ENCODE measurements at regions not wholly inside any gene's neighbourhood (a gene's known extent, or its start where the extent isn't known, plus 50 kb on each side); places are given as distances from the start of the nearest gene placed in this dataset.

DNA sequence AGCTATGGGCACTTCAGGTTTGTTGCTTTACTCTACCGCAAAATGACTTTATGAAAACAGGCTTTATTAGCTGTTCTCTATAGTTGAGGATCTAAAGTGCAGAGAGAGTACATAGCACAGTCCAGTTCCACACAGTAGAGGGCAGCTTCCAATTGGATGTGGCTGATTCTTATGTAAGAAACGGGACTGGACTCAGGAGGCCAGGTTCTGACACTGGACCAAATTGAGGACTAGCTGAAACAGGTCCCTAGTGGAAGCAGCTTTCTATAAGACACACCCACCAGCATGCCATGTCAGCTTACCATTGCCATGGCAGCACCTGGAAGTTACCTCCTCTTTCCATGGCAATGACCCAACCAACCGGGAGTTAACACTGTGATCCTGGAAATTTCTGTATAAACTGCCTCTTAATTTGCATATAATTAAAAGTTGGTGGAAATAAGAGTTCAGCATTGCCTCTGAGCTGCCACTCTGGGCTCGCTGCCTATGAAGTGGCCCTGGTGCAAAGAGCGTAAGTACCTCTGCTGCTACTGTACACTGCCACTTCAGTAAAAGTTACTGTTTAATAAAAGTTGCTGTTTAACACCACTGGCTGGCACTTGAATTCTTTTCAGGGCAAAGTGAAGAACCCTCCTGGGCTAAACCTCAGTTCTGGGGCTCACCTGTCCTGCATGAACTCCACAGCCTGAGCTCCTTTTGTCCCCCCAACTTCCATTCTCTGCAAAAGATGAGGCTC lies 211.9 kb upstream of the SLC10A2 start:
- no peak overlapping the region for H3K27ac Mint-ChIP-seq
- ATAC-seq (no peak), DNase-seq (no peak)
- H3K4me3 Mint-ChIP-seq, result no peak overlapping the region
- H3K4me1 Mint-ChIP-seq, result no peaks in the 10 kb centered on the region
- H3K36me3 Mint-ChIP-seq, result no peaks in the 10 kb centered on the region
- POLR2A ChIA-PET, result no interaction called here
- H3K9me3 Mint-ChIP-seq, result peaks cover 0 to 4% (median 0%) of the 10 kb centered on the region in 9 donors
- H3K27me3 Mint-ChIP-seq, result peaks cover 1 to 12% (median 4%) of the 10 kb centered on the region in 5 donors

DNA sequence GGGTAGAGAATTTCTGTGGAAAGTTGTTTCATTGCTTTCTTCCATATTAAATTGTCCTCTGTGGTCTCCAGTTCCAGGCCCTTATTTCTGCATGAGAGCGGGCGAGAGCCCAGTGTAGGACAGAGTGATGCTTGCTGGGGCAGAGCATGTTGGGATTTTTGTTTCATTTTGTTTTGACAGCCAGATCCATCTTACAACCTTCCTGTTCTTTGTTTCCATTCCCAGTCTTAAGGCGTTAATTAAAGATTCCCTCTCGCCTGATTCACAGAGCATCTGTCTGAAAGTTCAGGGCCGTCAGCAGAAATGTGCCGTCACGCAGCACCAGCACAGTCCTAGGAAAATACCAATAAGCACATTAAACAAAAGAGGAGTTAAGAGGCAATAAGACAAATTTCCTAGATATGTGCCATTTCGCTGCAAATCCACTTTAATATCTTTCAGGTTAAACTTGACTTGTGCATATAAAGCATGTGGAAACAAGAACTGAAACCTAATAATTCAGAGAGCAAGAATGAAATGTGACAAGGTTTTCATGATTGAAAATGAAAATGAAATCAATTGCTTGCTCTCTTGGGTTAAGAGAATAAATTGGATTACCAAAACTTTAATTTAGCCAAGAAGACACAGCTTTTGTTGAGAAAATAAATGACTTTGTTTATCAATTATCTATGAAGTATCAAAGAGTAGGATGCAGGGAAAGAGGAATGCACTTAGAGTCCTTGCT lies 210.7 kb upstream of the SLC10A2 start:
- Mint-ChIP-seq H3K4me3 (no peak overlapping the region), H3K27ac (no peak overlapping the region), H3K27me3 (peaks cover 0 to 7% (median 3%) of the 10 kb centered on the region in 5 donors), H3K36me3 (no peaks in the 10 kb centered on the region), H3K9me3 (peaks cover 0 to 4% (median 0%) of the 10 kb centered on the region in 9 donors), H3K4me1 (no peaks in the 10 kb centered on the region)
- no peak for DNase-seq
- no peak for ATAC-seq
- POLR2A ChIA-PET, result no interaction called here

GRCh38 chr13:103275722-103276121 lies 209.5 kb upstream of the SLC10A2 start:
- peaks cover 0 to 7% (median 1%) of the 10 kb centered on the region in 5 donors for H3K27me3 Mint-ChIP-seq
- no peak overlapping the region for H3K4me3 Mint-ChIP-seq
- no peak for ATAC-seq
- H3K4me1 Mint-ChIP-seq, result no peaks in the 10 kb centered on the region
- no peaks in the 10 kb centered on the region for H3K36me3 Mint-ChIP-seq
- H3K9me3 Mint-ChIP-seq, result peaks cover 0 to 4% (median 0%) of the 10 kb centered on the region in 9 donors
- H3K27ac Mint-ChIP-seq, result no peak overlapping the region
- no peak for DNase-seq
- POLR2A ChIA-PET, result no interaction called here

GRCh38 chr13:103275081-103275480 lies 208.9 kb upstream of the SLC10A2 start:
- H3K9me3 Mint-ChIP-seq, result peaks cover 0 to 4% (median 0%) of the 10 kb centered on the region in 9 donors
- peaks cover 0 to 7% (median 1%) of the 10 kb centered on the region in 5 donors for H3K27me3 Mint-ChIP-seq
- no peak for DNase-seq
- no peaks in the 10 kb centered on the region for H3K36me3 Mint-ChIP-seq
- POLR2A ChIA-PET, result no interaction called here
- no peak overlapping the region for H3K4me3 Mint-ChIP-seq
- H3K4me1 Mint-ChIP-seq, result no peaks in the 10 kb centered on the region
- ATAC-seq, result no peak
- H3K27ac Mint-ChIP-seq, result no peak overlapping the region

- Mint-ChIP-seq H3K36me3 (no peaks in the 10 kb centered on the region), H3K9me3 (peaks cover 0 to 2% (median 0%) of the 10 kb centered on the region in 9 donors), H3K4me3 (no peak overlapping the region), H3K4me1 (no peaks in the 10 kb centered on the region), H3K27me3 (peaks cover 0 to 3% (median 0%) of the 10 kb centered on the region in 5 donors), H3K27ac (no peak overlapping the region)
- ATAC-seq (no peak), DNase-seq (no peak)
- POLR2A ChIA-PET, result no interaction called here
These were observed 207.6 kb upstream of the SLC10A2 start for GRCh38 chr13:103273825-103274224.

DNA sequence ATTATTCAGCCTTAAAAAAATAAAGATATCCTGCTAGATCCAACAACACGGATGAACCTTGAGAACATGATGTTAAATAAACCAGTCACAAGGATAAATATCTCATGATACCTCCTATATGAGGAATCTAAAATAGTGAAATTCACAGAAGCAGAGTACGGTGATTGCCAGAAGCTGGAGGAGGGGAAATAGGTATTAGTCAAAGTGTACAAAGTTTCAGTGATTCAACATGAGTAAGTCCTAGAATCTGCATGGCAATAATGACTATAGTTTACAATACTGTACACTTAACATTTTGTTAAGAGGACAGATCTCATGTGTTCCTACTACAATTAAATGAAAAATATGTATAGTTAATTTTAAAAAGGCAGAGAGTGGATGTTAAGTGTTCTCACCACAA lies 206.6 kb upstream of the SLC10A2 start:
- ATAC-seq, result no peak
- no peak overlapping the region for H3K4me3 Mint-ChIP-seq
- H3K36me3 Mint-ChIP-seq, result no peaks in the 10 kb centered on the region
- H3K9me3 Mint-ChIP-seq, result peaks cover 0 to 4% (median 0%) of the 10 kb centered on the region in 9 donors
- POLR2A ChIA-PET, result no interaction called here
- H3K27me3 Mint-ChIP-seq, result no peaks in the 10 kb centered on the region
- DNase-seq, result no peak
- no peaks in the 10 kb centered on the region for H3K4me1 Mint-ChIP-seq
- H3K27ac Mint-ChIP-seq, result no peak overlapping the region

DNA sequence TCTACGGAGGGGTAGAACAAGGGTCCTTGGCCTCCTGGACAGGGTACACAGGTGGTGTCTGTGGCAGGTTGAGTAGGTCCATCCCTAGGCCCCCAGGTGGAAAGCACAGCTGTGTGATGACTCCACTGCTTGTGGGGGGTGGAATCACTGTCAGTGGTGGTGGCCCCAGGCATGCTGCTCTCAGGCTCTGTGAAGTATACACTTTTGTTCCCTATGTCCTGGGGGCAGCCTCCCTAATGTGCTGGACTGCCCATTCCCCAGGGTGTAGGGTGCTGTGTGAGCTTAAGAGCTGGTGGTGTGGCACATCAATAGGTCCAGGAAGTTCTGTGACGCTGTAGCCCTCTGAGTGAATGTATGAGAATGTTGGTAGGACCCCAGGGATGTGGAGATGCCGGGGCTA lies 197.2 kb upstream of the SLC10A2 start:
- Mint-ChIP-seq H3K27ac (no peak overlapping the region), H3K36me3 (peaks cover 0 to 14% (median 0%) of the 10 kb centered on the region in 3 donors), H3K4me3 (no peak overlapping the region), H3K9me3 (peaks cover 10 to 43% (median 29%) of the 10 kb centered on the region in 9 donors), H3K4me1 (no peaks in the 10 kb centered on the region), H3K27me3 (peaks cover 0 to 4% (median 0%) of the 10 kb centered on the region in 5 donors)
- POLR2A ChIA-PET, result no interaction called here
- no peak for DNase-seq
- no peak for ATAC-seq

GRCh38 chr13:103255587-103256301 lies 189.5 kb upstream of the SLC10A2 start:
- Mint-ChIP-seq H3K27me3 (peaks cover 0 to 6% (median 0%) of the 10 kb centered on the region in 5 donors), H3K4me3 (no peak overlapping the region), H3K4me1 (no peaks in the 10 kb centered on the region), H3K36me3 (no peaks in the 10 kb centered on the region), H3K9me3 (peaks cover 0 to 18% (median 4%) of the 10 kb centered on the region in 9 donors), H3K27ac (no peak overlapping the region)
- POLR2A ChIA-PET, result no interaction called here
- ATAC-seq, result no peak
- no peak for DNase-seq

DNA sequence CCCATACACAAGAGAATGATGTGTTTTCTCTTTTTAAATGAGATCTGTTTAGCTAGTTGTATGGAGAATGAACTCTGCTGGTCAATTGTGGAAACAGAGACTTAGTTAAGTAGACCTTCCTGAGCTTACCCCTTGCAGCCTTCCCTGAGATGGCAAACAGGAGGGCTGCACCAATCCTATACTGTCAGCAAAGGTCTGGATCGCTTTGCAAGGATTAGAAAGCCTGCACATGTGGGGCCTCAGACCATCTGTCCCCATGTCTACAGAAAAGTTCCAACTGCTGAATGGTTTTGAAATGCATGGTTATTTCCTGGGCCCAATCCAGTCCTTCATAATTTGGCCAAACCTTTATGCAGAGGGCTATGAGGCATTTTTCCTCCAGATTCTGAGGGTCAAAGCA lies 183.9 kb upstream of the SLC10A2 start:
- no peak overlapping the region for H3K27ac Mint-ChIP-seq
- H3K27me3 Mint-ChIP-seq, result peaks cover 0 to 9% (median 0%) of the 10 kb centered on the region in 5 donors
- POLR2A ChIA-PET, result no interaction called here
- no peak for DNase-seq
- H3K36me3 Mint-ChIP-seq, result no peaks in the 10 kb centered on the region
- H3K4me3 Mint-ChIP-seq, result no peak overlapping the region
- ATAC-seq, result no peak
- H3K9me3 Mint-ChIP-seq, result peaks cover 0 to 18% (median 2%) of the 10 kb centered on the region in 9 donors
- no peaks in the 10 kb centered on the region for H3K4me1 Mint-ChIP-seq

DNA sequence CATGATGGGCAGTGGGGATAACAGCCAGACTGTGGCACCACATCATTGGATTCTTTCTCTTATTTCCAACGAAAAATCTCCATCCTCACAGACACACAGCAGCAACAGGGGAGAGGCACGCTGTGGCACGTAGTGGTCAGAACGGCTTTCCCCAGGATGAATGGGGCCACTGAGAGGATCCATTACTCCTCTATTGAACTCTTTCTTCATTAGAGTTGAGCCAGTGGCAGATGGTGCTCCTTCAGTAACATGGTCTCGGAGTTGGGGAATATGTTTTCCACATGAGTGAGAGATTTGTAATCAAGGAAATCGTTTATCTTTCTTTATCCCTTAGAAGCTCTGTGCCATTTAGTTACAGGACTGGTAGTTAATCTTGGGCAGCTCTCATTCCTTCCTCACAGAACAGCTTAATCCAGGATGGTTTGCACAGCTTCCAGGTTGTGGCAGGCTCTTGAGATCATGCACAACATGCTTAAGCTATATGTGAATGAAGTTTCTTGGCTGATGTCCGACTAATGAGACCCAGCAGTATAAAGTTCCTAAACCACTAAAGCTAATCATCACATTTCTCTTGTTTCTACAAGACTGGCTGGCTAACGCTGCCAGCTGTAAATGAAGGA lies 180.5 kb upstream of the SLC10A2 start:
- Mint-ChIP-seq H3K36me3 (no peaks in the 10 kb centered on the region), H3K27ac (no peak overlapping the region), H3K4me3 (no peak overlapping the region), H3K9me3 (peaks cover 0 to 17% (median 2%) of the 10 kb centered on the region in 9 donors), H3K4me1 (no peaks in the 10 kb centered on the region), H3K27me3 (peaks cover 0 to 8% (median 0%) of the 10 kb centered on the region in 5 donors)
- DNase-seq, result no peak
- ATAC-seq, result no peak
- POLR2A ChIA-PET, result no interaction called here

GRCh38 chr13:103243495-103243894 lies 177.3 kb upstream of the SLC10A2 start:
- Mint-ChIP-seq H3K9me3 (peaks cover 0 to 17% (median 0%) of the 10 kb centered on the region in 9 donors), H3K4me3 (no peak overlapping the region), H3K36me3 (no peaks in the 10 kb centered on the region), H3K27me3 (peaks cover 0 to 8% (median 0%) of the 10 kb centered on the region in 5 donors), H3K4me1 (no peaks in the 10 kb centered on the region), H3K27ac (no peak overlapping the region)
- POLR2A ChIA-PET, result no interaction called here
- DNase-seq (no peak), ATAC-seq (no peak)

DNA sequence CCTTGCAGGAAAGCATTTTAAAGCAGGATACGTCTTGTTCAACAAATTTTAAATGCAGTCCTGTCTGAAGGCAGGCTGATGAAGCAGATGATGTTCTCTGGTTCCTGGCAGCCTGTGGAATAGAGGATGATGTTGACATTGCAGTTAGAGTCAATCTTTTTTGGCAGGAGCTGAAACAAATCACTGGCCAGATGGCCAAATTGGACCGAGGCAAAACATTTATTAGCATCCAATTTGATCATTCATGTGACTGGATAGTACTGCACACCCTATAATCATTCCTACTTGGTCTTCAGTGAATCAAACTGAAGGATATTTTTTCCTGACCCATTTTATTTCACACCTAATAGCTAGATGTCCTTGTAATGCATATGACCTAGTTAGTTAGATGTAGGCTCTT lies 172.2 kb upstream of the SLC10A2 start:
- no peaks in the 10 kb centered on the region for H3K4me1 Mint-ChIP-seq
- no peak overlapping the region for H3K27ac Mint-ChIP-seq
- H3K36me3 Mint-ChIP-seq, result no peaks in the 10 kb centered on the region
- no peak overlapping the region for H3K4me3 Mint-ChIP-seq
- H3K27me3 Mint-ChIP-seq, result peaks cover 0 to 5% (median 0%) of the 10 kb centered on the region in 5 donors
- ATAC-seq (no peak), DNase-seq (no peak)
- peaks cover 0 to 7% (median 2%) of the 10 kb centered on the region in 9 donors for H3K9me3 Mint-ChIP-seq
- POLR2A ChIA-PET, result no interaction called here

GRCh38 chr13:103236213-103236612 lies 170.0 kb upstream of the SLC10A2 start:
- Mint-ChIP-seq H3K9me3 (peaks cover 0 to 25% (median 8%) of the 10 kb centered on the region in 9 donors), H3K27me3 (peaks cover 0 to 11% (median 0%) of the 10 kb centered on the region in 5 donors), H3K27ac (no peak overlapping the region), H3K36me3 (peaks cover 0 to 4% (median 0%) of the 10 kb centered on the region in 3 donors), H3K4me3 (no peak overlapping the region), H3K4me1 (no peaks in the 10 kb centered on the region)
- POLR2A ChIA-PET, result no interaction called here
- DNase-seq (no peak), ATAC-seq (no peak)

Measured in naive thymus-derived CD8-positive, alpha-beta T cell (primary cell).